GM19455 (cell line): ENCODE measurements at regions not wholly inside any gene's neighbourhood (a gene's known extent, or its start where the extent isn't known, plus 50 kb on each side); places are given as distances from the start of the nearest gene placed in this dataset.

Experiments
- ATAC-seq: cut with Tn5 transposase; IDR thresholded peaks from one replicate; pipeline ENCODE4 v1.9.1; 2021; ENCODE audit not compliant: unreplicated experiment

- no peak for ATAC-seq
These were observed 668.7 kb downstream of the MRPL39 start for GRCh38 chr21:24938573-24938972.

DNA sequence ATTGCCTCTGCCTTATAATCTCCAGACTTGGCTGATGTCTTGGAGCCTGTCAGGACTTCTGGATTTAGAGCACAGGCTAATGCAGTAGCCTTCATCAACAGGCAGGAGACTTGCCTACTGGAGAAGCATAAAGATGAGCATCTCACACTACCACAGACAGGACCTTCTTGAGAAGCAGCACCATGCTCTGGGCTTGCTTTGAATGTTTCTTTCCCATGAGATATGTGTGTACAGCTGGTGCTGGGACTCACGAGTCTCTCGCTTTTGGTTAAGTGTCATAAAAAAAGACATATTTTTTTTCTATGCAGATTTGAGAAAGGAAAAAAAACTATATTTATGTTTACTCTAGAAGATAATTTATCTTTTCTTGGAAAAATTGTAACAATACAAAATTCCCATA lies 671.3 kb downstream of the MRPL39 start:
- ATAC-seq, result no peak

- no peak for ATAC-seq
These were observed 696.7 kb downstream of the MRPL39 start for GRCh38 chr21:24910591-24910990.

GRCh38 chr21:24903994-24904635 lies 703.2 kb downstream of the MRPL39 start:
- no peak for ATAC-seq

DNA sequence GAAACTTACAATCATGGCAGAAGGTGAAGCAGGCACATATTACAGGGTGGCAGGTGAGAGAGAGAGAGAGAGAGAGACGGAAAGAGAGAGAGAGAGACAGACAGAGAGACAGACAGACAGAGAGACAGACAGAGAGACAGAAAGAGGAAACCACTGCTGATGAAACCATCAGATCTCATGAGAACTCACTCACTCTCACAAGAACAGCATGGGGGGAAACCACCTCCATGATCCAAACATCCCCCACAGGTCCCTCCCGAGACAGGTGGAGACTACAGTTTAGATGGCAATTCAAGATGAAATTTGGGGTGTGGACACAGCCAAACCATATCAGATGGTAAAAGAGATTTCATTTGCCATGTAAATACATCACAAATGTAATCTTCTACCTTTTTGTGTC lies 708.1 kb downstream of the MRPL39 start:
- no peak for ATAC-seq

DNA sequence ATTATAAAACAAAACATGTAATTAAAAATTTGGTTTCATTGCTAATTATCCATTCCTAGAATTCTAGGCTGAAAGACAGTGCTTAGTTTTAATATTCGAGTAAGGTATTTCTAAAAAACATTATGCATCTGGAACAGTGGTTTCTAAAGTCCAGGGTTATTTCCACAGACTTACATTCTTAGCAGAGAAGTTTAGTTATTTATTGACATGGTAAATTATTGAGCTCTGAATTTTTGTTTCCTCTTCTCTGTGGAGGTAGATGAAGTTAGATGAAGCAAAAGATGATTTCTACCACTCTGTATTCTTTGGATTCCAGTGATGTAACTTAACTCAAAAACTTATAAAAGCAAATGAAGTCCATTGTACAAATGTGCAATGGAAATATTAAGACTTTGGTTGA lies 709.4 kb downstream of the MRPL39 start:
- no peak for ATAC-seq

DNA sequence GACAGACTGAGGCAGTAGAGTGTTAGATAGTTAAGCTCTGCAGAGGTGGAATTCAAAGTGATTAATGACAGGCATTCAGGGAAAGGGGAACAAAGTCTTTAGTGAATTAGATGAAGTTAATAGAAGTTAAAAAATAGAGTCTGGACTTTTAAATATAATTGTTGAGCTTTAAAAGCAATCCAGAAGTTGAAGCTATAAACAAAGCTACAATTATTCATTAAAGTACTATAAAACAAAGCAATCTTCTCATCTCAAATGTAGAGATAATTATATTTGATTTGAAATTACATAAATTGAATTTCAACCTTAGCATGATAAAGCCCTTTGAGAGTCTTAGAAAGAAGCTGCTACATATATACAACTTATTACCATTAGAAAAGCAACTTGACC lies 710.6 kb downstream of the MRPL39 start:
- ATAC-seq, result no peak

DNA sequence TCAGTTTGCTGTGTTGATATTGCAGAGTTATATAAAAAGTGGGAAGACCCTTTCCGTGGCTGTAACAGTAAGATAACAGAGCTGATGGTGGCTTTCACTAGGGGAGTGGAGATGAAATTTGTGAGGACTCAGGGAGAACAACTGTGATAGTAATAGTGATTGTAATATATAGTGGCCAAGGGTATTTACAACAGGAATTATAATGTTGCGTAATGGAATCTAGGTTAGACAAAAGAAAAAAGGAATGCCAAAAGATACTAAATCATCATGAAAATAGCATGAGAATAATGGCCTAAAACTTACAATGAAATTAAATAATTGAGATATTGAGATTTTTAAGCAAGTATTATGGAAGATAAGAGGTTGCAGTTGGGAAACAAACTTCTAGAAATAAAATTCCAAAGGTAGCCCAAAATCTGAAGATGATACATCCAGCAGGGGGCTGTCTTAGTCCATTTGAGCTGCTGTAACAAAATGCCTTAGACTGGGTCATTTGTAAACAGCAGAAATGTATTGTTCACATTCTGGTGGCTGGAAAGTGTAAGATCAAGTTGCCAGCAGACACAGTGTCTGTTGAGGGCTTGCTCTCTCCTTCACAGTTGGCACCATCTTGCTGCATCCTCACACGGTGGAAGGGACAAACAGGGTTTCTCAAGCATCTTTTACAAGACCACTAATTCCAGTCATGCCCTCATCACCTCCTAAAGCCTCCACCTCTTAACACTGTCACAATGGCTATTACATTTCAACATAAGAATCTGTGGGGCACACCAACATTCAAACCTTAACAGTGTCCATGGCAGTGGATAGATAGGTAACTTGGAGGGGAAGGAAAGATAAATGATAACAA lies 711.2 kb downstream of the MRPL39 start:
- peak; percentile 58 for ATAC-seq

DNA sequence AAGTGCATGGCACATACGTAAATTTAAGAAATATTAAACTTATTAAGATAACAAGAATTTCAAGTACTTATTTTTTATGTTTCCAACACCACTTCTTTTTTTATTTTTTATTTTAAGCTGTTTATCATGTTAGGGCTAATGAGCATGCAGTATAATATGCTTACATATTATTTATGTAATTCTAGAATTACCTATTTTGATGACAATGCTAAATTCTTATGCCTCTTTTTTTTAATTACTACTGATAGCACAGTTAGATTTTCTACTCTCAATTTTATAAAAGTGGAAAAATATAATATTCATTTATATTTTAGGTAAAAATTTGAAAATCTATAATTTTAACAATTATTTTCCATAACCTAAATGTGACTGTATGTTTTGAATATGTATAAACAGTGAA lies 713.0 kb downstream of the MRPL39 start:
- ATAC-seq, result no peak

- no peak for ATAC-seq
These were observed 717.3 kb downstream of the MRPL39 start for GRCh38 chr21:24890021-24890420.

DNA sequence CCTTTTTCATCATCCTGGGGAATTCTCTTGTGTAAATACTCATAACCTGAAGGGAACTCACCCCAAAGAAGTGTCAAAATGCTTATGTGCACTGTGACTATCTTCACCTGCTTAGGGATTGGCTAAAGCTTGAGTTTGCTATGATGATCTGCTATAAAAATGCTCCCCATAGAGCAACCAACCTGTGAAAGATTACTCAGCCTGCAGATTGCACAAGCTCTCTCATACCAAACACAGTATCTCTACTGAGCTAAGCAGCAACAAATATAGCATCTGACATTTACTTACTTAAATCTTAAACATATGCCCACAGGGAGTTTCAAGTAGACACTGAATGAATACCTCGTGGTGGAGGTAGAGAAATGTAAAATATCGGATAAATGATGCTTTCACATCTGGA lies 725.8 kb downstream of the MRPL39 start:
- no peak for ATAC-seq

- no peak for ATAC-seq
These were observed 736.6 kb downstream of the MRPL39 start for GRCh38 chr21:24870633-24871032.

DNA sequence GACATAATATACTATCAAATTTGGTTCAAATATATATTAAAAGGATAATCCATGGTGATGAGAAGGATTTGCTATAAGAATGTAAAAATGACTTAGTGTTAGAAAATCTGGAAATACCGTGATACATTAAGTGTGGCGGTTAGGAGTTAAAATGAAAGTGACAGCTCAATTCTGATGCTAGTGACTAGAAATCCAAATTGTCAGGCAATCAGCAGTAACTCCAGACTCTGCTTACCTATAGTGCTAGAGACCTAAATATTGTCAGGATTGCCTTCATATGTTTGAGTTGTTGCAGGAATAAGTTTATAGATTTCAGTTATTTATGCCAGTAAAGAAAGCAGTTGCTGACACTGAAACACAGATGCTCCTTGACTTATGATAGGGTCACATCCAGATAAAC lies 737.4 kb downstream of the MRPL39 start:
- ATAC-seq, result no peak

- ATAC-seq, result no peak
These were observed 739.2 kb downstream of the MRPL39 start for GRCh38 chr21:24868117-24868516.

DNA sequence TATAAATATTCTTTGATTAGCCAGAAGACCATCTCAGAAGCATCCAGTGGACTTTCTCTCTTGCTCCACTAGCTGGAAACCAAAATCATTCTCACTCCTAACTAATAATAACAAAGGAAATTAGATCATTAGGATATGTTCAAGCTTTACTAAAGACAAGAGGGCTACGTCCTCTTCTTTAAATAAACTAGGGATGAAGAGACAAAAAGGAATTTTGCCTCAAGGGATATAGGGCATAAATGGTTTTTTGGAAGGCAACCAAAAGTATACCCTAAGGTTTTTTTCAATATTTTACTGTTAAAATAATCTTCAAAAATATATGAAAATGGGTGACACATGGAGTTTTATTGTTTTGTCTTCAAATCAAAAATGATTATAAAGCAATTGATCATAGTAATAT lies 745.8 kb downstream of the MRPL39 start:
- ATAC-seq, result no peak

GRCh38 chr21:24856326-24856725 lies 751.0 kb downstream of the MRPL39 start:
- ATAC-seq, result no peak

- ATAC-seq, result no peak
These were observed 754.6 kb downstream of the MRPL39 start for GRCh38 chr21:24852610-24853195.

DNA sequence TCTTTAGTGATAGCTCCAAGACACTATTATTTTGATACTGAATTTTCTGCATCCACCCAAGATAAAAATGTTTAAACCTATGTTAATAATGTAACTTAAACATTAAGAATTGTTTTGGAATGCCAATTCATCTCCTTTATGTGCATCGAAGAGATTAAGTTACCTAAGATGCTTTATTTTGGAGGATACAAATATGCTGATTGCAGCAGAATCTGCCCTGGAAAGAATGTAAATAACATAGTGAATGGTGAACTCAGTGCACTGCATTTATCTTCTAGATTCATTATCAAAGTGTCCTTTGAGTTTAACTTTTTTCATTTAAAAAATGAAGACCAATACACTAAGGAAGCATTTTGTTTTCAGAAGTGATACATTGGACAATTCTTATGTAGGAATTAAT lies 757.2 kb downstream of the MRPL39 start:
- no peak for ATAC-seq

GRCh38 chr21:24844671-24845070 lies 762.6 kb downstream of the MRPL39 start:
- ATAC-seq, result no peak

DNA sequence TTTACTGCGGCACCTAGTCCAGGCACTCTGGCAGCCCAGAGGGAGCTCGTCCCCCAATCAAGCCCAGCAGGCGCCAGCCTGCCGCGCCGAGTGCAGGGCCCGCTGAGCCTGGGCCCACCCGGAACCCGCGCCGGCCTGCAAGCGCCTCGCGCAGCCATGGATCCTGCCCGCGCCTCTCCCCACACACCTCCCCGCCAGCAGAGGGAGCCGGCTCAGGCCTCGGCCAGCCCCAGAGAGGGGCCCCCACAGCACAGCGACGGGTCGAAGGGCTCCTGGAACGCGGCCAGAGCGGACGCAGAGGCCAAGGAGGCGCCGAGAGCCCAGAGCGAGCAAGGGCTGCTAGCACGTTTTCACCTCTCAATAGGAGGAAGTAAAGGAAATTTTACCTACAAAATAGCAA lies 767.0 kb downstream of the MRPL39 start:
- ATAC-seq, result no peak

GRCh38 chr21:24832961-24833360 lies 774.3 kb downstream of the MRPL39 start:
- no peak for ATAC-seq

DNA sequence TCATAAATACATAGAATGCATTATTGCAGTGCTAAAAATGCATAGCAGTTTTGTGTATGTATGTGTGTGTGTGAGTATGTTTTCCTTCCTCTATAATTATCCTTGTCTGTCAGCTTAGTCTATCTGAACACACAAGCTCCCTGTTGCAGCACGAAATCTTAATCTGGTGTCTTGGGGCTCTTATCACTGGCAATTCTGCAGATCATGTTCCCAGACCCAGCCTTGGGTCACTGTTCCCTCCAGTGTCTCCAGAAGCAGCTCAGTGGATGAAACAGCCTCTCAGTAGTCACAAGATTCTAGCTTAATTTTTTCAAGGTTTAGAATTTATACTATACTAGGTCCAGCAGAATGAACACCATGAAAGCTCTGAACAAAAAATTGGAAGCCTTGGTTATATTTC lies 777.9 kb downstream of the MRPL39 start:
- ATAC-seq, result no peak
